H1 (cell line): ENCODE measurements at regions not wholly inside any gene's neighbourhood (a gene's known extent, or its start where the extent isn't known, plus 50 kb on each side); places are given as distances from the start of the nearest gene placed in this dataset.

Experiments
- TBP ChIP-seq: IDR thresholded peaks from 2 replicates; pipeline ENCODE4 v1.6.1; 2011; ENCODE audit warnings: low read depth, low read length, improper control_type of control experiment

- no peak for TF ChIP-seq TBP
Observed at GRCh38 chr2:120846406-120847095, 110.9 kb downstream of the GLI2 start (continued).
